GM12892 (cell line): ENCODE measurements at regions not wholly inside any gene's neighbourhood (a gene's known extent, or its start where the extent isn't known, plus 50 kb on each side); places are given as distances from the start of the nearest gene placed in this dataset.

ENCODE experiments used
- POLR2A ChIP-seq: IDR thresholded peaks from 2 replicates; pipeline ENCODE4 v1.6.1; 2011; ENCODE audit warnings: low read depth, low read length, control low read depth
- POLR2AphosphoS5 ChIP-seq: IDR thresholded peaks from 2 replicates; pipeline ENCODE4 v1.6.1; 2011; ENCODE audit warnings: low read depth, low read length, control low read depth
- TAF1 ChIP-seq: IDR thresholded peaks from 2 replicates; pipeline ENCODE4 v1.6.1; 2011; ENCODE audit warnings: low read depth, mild to moderate bottlenecking, control low read depth, low read length, borderline replicate concordance

- TF ChIP-seq TAF1 (no peak), POLR2A (no peak), POLR2AphosphoS5 (no peak)
Measured at GRCh38 chr16:26524281-26524680, 542.4 kb upstream of the C16orf82 start.
